Stimulated activated CD8-positive, alpha-beta memory T cell treated with anti-CD3 and anti-CD28 coated beads, Interleukin-15, amount 100 ng/mL, for 48 hours (primary cell): ENCODE measurements at regions not wholly inside any gene's neighbourhood (a gene's known extent, or its start where the extent isn't known, plus 50 kb on each side); places are given as distances from the start of the nearest gene placed in this dataset.

ENCODE experiments used
- DNase-seq, 2 donors: peaks; one replicate each; pipeline ENCODE4 v3.0.0-alpha.2; 2020; ENCODE audit warnings: low read depth in 2 of 2

- DNase-seq: no peak
These were observed 932.2 kb downstream of the TBC1D22A start for GRCh38 chr22:47694536-47695130.

GRCh38 chr22:47693606-47694005 is 931.2 kb downstream of the TBC1D22A start:
- DNase-seq: no peak

- no peak for DNase-seq
These were observed 930.4 kb downstream of the TBC1D22A start for GRCh38 chr22:47692811-47693210.

GRCh38 chr22:47691152-47691895 is 928.9 kb downstream of the TBC1D22A start:
- no peak for DNase-seq

- no peak for DNase-seq
These were observed 928.1 kb downstream of the TBC1D22A start for GRCh38 chr22:47690586-47690985.

GRCh38 chr22:47690166-47690565 is 927.7 kb downstream of the TBC1D22A start:
- DNase-seq: no peak

GRCh38 chr22:47687776-47688175 is 925.3 kb downstream of the TBC1D22A start:
- no peak for DNase-seq

- DNase-seq: no peak
These were observed 924.9 kb downstream of the TBC1D22A start for GRCh38 chr22:47687346-47687655.

- DNase-seq: no peak
These were observed 924.3 kb downstream of the TBC1D22A start for GRCh38 chr22:47686594-47687345.

- no peak for DNase-seq
These were observed 919.1 kb downstream of the TBC1D22A start for GRCh38 chr22:47681411-47682165.

- no peak for DNase-seq
These were observed 916.3 kb downstream of the TBC1D22A start for GRCh38 chr22:47678636-47679287.

GRCh38 chr22:47678048-47678447 is 915.6 kb downstream of the TBC1D22A start:
- no peak for DNase-seq

- DNase-seq: no peak
These were observed 914.2 kb downstream of the TBC1D22A start for GRCh38 chr22:47676685-47677084.

- DNase-seq: no peak
These were observed 912.1 kb downstream of the TBC1D22A start for GRCh38 chr22:47674600-47674999.

- no peak for DNase-seq
These were observed 911.1 kb downstream of the TBC1D22A start for GRCh38 chr22:47673557-47673956.

- no peak for DNase-seq
These were observed 910.1 kb downstream of the TBC1D22A start for GRCh38 chr22:47672526-47672925.

- DNase-seq: no peak
These were observed 902.7 kb downstream of the TBC1D22A start for GRCh38 chr22:47665151-47665550.

GRCh38 chr22:47663615-47664605 is 901.5 kb downstream of the TBC1D22A start:
- no peak for DNase-seq

- DNase-seq: no peak
These were observed 897.2 kb downstream of the TBC1D22A start for GRCh38 chr22:47659467-47660223.

GRCh38 chr22:47658182-47658581 is 895.7 kb downstream of the TBC1D22A start:
- no peak for DNase-seq
